Stromal cell of bone marrow (primary cell): ENCODE measurements at regions not wholly inside any gene's neighbourhood (a gene's known extent, or its start where the extent isn't known, plus 50 kb on each side); places are given as distances from the start of the nearest gene placed in this dataset.
"Not testable (repeated sequence)": the region's sequence is repeated elsewhere in the genome, so short reads cannot be mapped to it uniquely, and the experiment has no call there.

Source experiments
- DNase-seq: peaks from one replicate; pipeline ENCODE4 v3.0.0-alpha.2; 2012; ENCODE audit warnings: low read depth

- DNase-seq: no peak
Observed at GRCh38 chr5:110872200-110872599, 133.4 kb downstream of the SLC25A46 start.

- DNase-seq: no peak
Observed at GRCh38 chr5:110872963-110873362, 134.2 kb downstream of the SLC25A46 start.

GRCh38 chr5:110873773-110874437, 135.1 kb downstream of the SLC25A46 start:
- DNase-seq: no peak

- not testable (repeated sequence) for DNase-seq
Observed at GRCh38 chr5:110875115-110875514, 136.3 kb downstream of the SLC25A46 start.

GRCh38 chr5:110878115-110878514, 139.3 kb downstream of the SLC25A46 start:
- DNase-seq: no peak

- no peak for DNase-seq
Observed at GRCh38 chr5:110879675-110880074, 140.9 kb downstream of the SLC25A46 start.

- peak; percentile 97 for DNase-seq
Observed at GRCh38 chr5:110880413-110880812, 141.6 kb downstream of the SLC25A46 start.

GRCh38 chr5:110884005-110884404, 145.2 kb downstream of the SLC25A46 start:
- DNase-seq: no peak

GRCh38 chr5:110887170-110887569, 148.4 kb downstream of the SLC25A46 start:
- not testable (repeated sequence) for DNase-seq

- not testable (repeated sequence) for DNase-seq
Observed at GRCh38 chr5:110893854-110894483, 155.2 kb downstream of the SLC25A46 start.

GRCh38 chr5:110894805-110895204, 156.0 kb downstream of the SLC25A46 start:
- DNase-seq: no peak

GRCh38 chr5:110896901-110897300, 158.1 kb downstream of the SLC25A46 start:
- no peak for DNase-seq

GRCh38 chr5:110899566-110900412, 161.0 kb downstream of the SLC25A46 start:
- DNase-seq: no peak

- peak; percentile 79 for DNase-seq
Observed at GRCh38 chr5:110900829-110901228, 162.0 kb downstream of the SLC25A46 start.

GRCh38 chr5:110903966-110904365, 165.2 kb downstream of the SLC25A46 start:
- DNase-seq: no peak

GRCh38 chr5:110908848-110909247, 162.7 kb upstream of the TSLP start:
- DNase-seq: no peak

- no peak for DNase-seq
Observed at GRCh38 chr5:110909415-110909814, 162.1 kb upstream of the TSLP start.

GRCh38 chr5:110909950-110910349, 161.6 kb upstream of the TSLP start:
- DNase-seq: peak; percentile 52

- no peak for DNase-seq
Observed at GRCh38 chr5:110913221-110913620, 158.3 kb upstream of the TSLP start.

GRCh38 chr5:110916381-110917049, 155.0 kb upstream of the TSLP start:
- peak; percentile 77 for DNase-seq

- DNase-seq: no peak
Observed at GRCh38 chr5:110917161-110917875, 154.2 kb upstream of the TSLP start.

- DNase-seq: no peak
Observed at GRCh38 chr5:110918683-110919082, 152.8 kb upstream of the TSLP start.
